ENCODE measurements at regions not wholly inside any gene's neighbourhood (a gene's known extent, or its start where the extent isn't known, plus 50 kb on each side); places are given as distances from the start of the nearest gene placed in this dataset.

DNA sequence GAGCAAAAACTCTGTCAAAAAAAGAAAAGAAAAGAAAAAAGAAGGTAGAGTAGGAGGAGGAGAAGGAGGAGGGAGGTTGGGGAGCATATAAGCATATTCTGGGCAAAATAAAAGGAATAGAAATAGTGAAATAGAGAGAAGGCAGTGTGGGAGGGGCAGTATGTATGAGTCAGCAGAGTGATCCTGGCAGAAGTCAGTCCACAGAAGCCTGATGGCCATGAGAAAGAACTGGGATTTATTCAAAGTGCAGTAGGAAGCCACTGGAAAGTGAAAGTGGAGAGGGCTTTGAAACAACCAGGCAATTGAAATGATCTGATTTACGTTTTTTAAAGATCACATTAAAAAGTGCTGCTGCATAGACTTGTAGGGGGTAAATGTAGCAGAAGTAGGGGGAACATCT lies 368.6 kb upstream of the USP15 start:
- TF ChIP-seq ZNF384 (IDR thresholded peaks at IDR 0.05) (no peak), NFRKB (IDR thresholded peaks at IDR 0.05) (no peak), FOXK2 (IDR thresholded peaks at IDR 0.05) (no peak), FOXA1 (IDR thresholded peaks at IDR 0.05) (no peak), FOXM1 (IDR thresholded peaks at IDR 0.05; ENCODE audit: borderline replicate concordance) (no peak), ARNT (IDR thresholded peaks at IDR 0.05) (no peak), SP1 (IDR thresholded peaks at IDR 0.05) (no peak), ELF4 (IDR thresholded peaks at IDR 0.05) (no peak), HDGF (IDR thresholded peaks at IDR 0.05; ENCODE audit: borderline replicate concordance) (no peak), TARDBP (IDR thresholded peaks at IDR 0.05) (no peak), CTBP1 (IDR thresholded peaks at IDR 0.05; ENCODE audit: borderline replicate concordance) (no peak)

Data from HEK293T (cell line).